GM19467 (cell line): ENCODE measurements at regions not wholly inside any gene's neighbourhood (a gene's known extent, or its start where the extent isn't known, plus 50 kb on each side); places are given as distances from the start of the nearest gene placed in this dataset.
"Not testable (repeated sequence)": the region's sequence is repeated elsewhere in the genome, so short reads cannot be mapped to it uniquely, and the experiment has no call there.

ENCODE experiments used
- ATAC-seq: cut with Tn5 transposase; IDR thresholded peaks from one replicate; pipeline ENCODE4 v1.9.1; 2021; ENCODE audit warnings: mild to moderate bottlenecking, moderate library complexity; ENCODE audit not compliant: unreplicated experiment

GRCh38 chr6:134619789-134620188 lies 301.9 kb upstream of the SGK1 start:
- ATAC-seq = no peak

- no peak for ATAC-seq
These were observed 301.2 kb upstream of the SGK1 start for GRCh38 chr6:134619077-134619476.

GRCh38 chr6:134614606-134615485 lies 296.9 kb upstream of the SGK1 start:
- no peak for ATAC-seq

- ATAC-seq = not testable (repeated sequence)
These were observed 294.2 kb upstream of the SGK1 start for GRCh38 chr6:134612128-134612527.

- ATAC-seq = no peak
These were observed 292.5 kb upstream of the SGK1 start for GRCh38 chr6:134610411-134610810.

- no peak for ATAC-seq
These were observed 291.9 kb upstream of the SGK1 start for GRCh38 chr6:134609716-134610261.

- no peak for ATAC-seq
These were observed 289.5 kb upstream of the SGK1 start for GRCh38 chr6:134607411-134607810.

GRCh38 chr6:134605034-134605433 lies 287.1 kb upstream of the SGK1 start:
- ATAC-seq = no peak

GRCh38 chr6:134604014-134604676 lies 286.2 kb upstream of the SGK1 start:
- ATAC-seq = no peak

- ATAC-seq = no peak
These were observed 285.6 kb upstream of the SGK1 start for GRCh38 chr6:134603561-134603960.

GRCh38 chr6:134602123-134602522 lies 284.2 kb upstream of the SGK1 start:
- no peak for ATAC-seq

- ATAC-seq = no peak
These were observed 282.8 kb upstream of the SGK1 start for GRCh38 chr6:134600671-134601070.

GRCh38 chr6:134599079-134599478 lies 281.2 kb upstream of the SGK1 start:
- no peak for ATAC-seq

GRCh38 chr6:134596191-134596590 lies 278.3 kb upstream of the SGK1 start:
- no peak for ATAC-seq

- ATAC-seq = no peak
These were observed 277.0 kb upstream of the SGK1 start for GRCh38 chr6:134594881-134595280.

GRCh38 chr6:134593887-134594286 lies 276.0 kb upstream of the SGK1 start:
- ATAC-seq = no peak

- no peak for ATAC-seq
These were observed 275.5 kb upstream of the SGK1 start for GRCh38 chr6:134593442-134593841.

- no peak for ATAC-seq
These were observed 275.1 kb upstream of the SGK1 start for GRCh38 chr6:134593024-134593423.

GRCh38 chr6:134590449-134590848 lies 272.5 kb upstream of the SGK1 start:
- ATAC-seq = no peak

GRCh38 chr6:134590004-134590403 lies 272.1 kb upstream of the SGK1 start:
- ATAC-seq = no peak

- ATAC-seq = no peak
These were observed 271.6 kb upstream of the SGK1 start for GRCh38 chr6:134589512-134589911.

- no peak for ATAC-seq
These were observed 270.4 kb upstream of the SGK1 start for GRCh38 chr6:134588267-134588666.
